ENCODE measurements at regions not wholly inside any gene's neighbourhood (a gene's known extent, or its start where the extent isn't known, plus 50 kb on each side); places are given as distances from the start of the nearest gene placed in this dataset.

- no peak for DNase-seq (ENCODE audit: low spot score)
These were observed 104.8 kb downstream of the CYB561 start for GRCh38 chr17:63341276-63341675.

- no peak for DNase-seq (ENCODE audit: low spot score)
These were observed 101.7 kb downstream of the CYB561 start for GRCh38 chr17:63344383-63344782.

- no peak for DNase-seq (ENCODE audit: low spot score)
These were observed 100.5 kb downstream of the CYB561 start for GRCh38 chr17:63345611-63346010.

GRCh38 chr17:63347475-63347874, 98.6 kb downstream of the CYB561 start:
- DNase-seq (ENCODE audit: low spot score) = no peak

GRCh38 chr17:63349478-63350000, 96.6 kb downstream of the CYB561 start:
- DNase-seq (ENCODE audit: low spot score) = no peak

GRCh38 chr17:63350364-63350763, 95.7 kb downstream of the CYB561 start:
- DNase-seq (ENCODE audit: low spot score) = no peak

- no peak for DNase-seq (ENCODE audit: low spot score)
These were observed 91.8 kb downstream of the CYB561 start for GRCh38 chr17:63354256-63354655.

GRCh38 chr17:63356337-63356757, 89.8 kb downstream of the CYB561 start:
- no peak for DNase-seq (ENCODE audit: low spot score)

GRCh38 chr17:63358111-63358839, 87.8 kb downstream of the CYB561 start:
- no peak for DNase-seq (ENCODE audit: low spot score)

- no peak for DNase-seq (ENCODE audit: low spot score)
These were observed 87.2 kb downstream of the CYB561 start for GRCh38 chr17:63358956-63359355.

- DNase-seq (ENCODE audit: low spot score) = no peak
These were observed 84.9 kb downstream of the CYB561 start for GRCh38 chr17:63361182-63361581.

- no peak for DNase-seq (ENCODE audit: low spot score)
These were observed 84.0 kb downstream of the CYB561 start for GRCh38 chr17:63362115-63362514.

GRCh38 chr17:63364387-63364786, 81.7 kb downstream of the CYB561 start:
- no peak for DNase-seq (ENCODE audit: low spot score)

GRCh38 chr17:63364944-63365343, 81.2 kb downstream of the CYB561 start:
- no peak for DNase-seq (ENCODE audit: low spot score)

GRCh38 chr17:63365366-63366240, 80.5 kb downstream of the CYB561 start:
- DNase-seq (ENCODE audit: low spot score) = no peak

- DNase-seq (ENCODE audit: low spot score) = no peak
These were observed 79.9 kb downstream of the CYB561 start for GRCh38 chr17:63366241-63366566.

GRCh38 chr17:63369233-63369632, 76.9 kb downstream of the CYB561 start:
- no peak for DNase-seq (ENCODE audit: low spot score)

- no peak for DNase-seq (ENCODE audit: low spot score)
These were observed 75.4 kb downstream of the CYB561 start for GRCh38 chr17:63370696-63371095.

- DNase-seq (ENCODE audit: low spot score) = no peak
These were observed 69.2 kb downstream of the CYB561 start for GRCh38 chr17:63376949-63377348.

- DNase-seq (ENCODE audit: low spot score) = no peak
These were observed 67.4 kb downstream of the CYB561 start for GRCh38 chr17:63378411-63379375.

GRCh38 chr17:63379636-63380035, 66.5 kb downstream of the CYB561 start:
- DNase-seq (ENCODE audit: low spot score) = no peak

- DNase-seq (ENCODE audit: low spot score) = no peak
These were observed 64.9 kb downstream of the CYB561 start for GRCh38 chr17:63381101-63381729.

Data from HuH-7 (cell line).